ENCODE measurements at regions not wholly inside any gene's neighbourhood (a gene's known extent, or its start where the extent isn't known, plus 50 kb on each side); places are given as distances from the start of the nearest gene placed in this dataset.

- TF ChIP-seq CTCF (conservative IDR thresholded peaks at IDR 0.05; ENCODE audit: low read length) (no peak), EZH2phosphoT487 (IDR thresholded peaks at IDR 0.05; ENCODE audit: borderline replicate concordance) (no peak)
Measured at GRCh38 chr10:123221418-123221817, 67.2 kb downstream of the BUB3 start.
